ENCODE measurements at regions not wholly inside any gene's neighbourhood (a gene's known extent, or its start where the extent isn't known, plus 50 kb on each side); places are given as distances from the start of the nearest gene placed in this dataset.

DNA sequence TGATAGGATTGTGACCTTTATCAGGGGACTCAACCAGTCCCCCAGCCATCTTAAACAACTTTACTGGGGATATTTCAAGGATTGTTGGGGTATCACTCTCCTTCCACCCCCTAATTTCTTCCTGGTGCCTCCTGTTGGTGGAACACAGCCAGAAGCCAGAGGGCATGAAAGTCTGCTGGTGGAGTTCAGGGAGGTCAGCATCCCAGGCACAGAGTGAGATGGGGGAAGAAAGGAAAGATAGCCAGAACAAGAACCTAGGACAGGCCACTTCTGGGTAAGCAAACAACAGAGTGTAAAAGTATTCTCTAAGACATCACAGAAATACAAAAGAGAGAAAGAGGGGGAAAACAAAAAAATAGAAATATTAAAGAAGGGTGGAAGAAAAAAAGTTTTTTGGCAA is 101.8 kb downstream of the SPRY2 start:
- DNase-seq (ENCODE audit: low read depth, low spot score), result no peak
- TF ChIP-seq, protein P1, sequence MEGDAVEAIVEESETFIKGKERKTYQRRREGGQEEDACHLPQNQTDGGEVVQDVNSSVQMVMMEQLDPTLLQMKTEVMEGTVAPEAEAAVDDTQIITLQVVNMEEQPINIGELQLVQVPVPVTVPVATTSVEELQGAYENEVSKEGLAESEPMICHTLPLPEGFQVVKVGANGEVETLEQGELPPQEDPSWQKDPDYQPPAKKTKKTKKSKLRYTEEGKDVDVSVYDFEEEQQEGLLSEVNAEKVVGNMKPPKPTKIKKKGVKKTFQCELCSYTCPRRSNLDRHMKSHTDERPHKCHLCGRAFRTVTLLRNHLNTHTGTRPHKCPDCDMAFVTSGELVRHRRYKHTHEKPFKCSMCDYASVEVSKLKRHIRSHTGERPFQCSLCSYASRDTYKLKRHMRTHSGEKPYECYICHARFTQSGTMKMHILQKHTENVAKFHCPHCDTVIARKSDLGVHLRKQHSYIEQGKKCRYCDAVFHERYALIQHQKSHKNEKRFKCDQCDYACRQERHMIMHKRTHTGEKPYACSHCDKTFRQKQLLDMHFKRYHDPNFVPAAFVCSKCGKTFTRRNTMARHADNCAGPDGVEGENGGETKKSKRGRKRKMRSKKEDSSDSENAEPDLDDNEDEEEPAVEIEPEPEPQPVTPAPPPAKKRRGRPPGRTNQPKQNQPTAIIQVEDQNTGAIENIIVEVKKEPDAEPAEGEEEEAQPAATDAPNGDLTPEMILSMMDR (IDR thresholded peaks at IDR 0.05; ENCODE audit: low read depth, low read length), result no peak
- in situ Hi-C loops (cut with HindIII; ENCODE audit: low sequenced_read_pairs), result no loop called here
- no peak overlapping the region for H3K4me3 ChIP-seq (ENCODE audit: low read depth, low read length)

DNA sequence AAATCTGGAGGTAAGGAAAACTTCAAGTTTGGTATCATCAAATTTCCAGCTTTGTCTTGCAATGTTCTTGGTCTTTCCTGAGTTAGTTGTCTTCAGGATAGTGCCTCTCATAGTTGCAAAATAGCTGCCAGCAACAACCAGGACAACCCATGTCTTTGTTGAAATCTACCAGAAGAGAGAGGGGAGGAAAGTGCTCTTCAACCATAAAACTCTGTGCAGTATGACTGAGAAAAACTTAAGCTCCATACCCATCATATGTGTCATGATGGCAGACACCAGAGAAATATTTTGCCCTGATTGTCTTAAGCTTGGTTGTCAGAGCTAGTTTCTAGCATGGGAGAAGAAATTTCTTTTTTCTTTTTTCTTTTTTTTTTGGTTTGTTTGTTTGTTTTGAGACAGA is 103.3 kb downstream of the SPRY2 start:
- DNase-seq (ENCODE audit: low read depth, low spot score), result no peak
- TF ChIP-seq, protein P1 (IDR thresholded peaks at IDR 0.05; ENCODE audit: low read depth, low read length), result no peak
- in situ Hi-C loops (cut with HindIII; ENCODE audit: low sequenced_read_pairs), result no loop called here
- no peak overlapping the region for H3K4me3 ChIP-seq (ENCODE audit: low read depth, low read length)

DNA sequence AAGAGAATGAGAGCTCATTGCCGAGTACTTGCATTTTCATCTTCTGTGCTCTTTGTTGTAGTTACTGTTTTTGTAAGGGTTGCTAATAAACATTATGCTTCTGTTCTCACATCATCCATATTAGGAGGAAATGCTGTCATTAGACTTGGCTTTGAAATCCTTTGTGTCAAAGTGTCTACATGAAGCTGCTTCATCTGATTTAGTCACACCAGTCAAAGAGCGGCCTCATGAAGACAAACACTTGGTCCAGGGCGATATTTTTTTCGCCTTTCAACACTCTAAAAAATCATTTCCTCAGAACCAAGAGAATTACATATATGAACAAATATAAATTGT is 105.0 kb downstream of the SPRY2 start:
- TF ChIP-seq, protein P1 (IDR thresholded peaks at IDR 0.05; ENCODE audit: low read depth, low read length), result no peak

DNA sequence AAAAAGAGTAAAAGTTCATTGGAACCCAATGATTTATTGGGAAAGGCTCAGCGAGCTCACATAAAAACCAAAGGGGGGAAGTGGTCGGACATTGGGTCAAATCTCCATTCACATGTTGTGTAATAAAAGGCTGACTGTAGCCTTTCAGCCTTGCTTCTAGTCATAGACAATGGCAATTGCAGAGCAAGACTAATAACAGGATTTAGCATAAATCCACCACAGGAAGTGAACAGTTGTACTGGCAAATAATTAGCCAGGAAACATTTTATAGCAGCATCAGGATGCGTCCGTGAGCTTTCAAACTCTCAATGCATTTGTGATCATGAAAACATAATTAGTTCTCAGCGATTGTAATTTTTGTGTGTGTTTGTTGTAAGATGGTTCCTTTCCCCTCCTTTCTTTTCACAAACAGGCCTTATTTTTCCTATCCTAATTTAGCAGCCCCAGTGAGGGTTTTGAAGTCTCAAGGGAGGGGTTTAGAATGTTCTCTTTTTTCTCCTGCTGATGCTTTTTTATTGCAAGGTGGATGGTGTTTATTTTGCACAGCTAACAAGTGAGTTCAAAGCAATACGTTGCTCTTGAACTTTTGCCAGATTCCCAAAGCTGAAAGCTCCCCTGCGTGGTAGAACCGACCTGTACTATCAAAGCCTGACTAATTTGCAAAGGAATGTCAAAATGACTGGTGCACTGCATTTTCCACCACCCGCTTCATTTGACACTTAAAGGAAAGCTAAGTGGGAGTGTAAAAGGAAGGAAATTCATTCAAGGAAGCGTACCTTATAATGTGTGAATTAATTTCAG is 105.6 kb downstream of the SPRY2 start:
- H3K4me3 ChIP-seq (ENCODE audit: low read depth, low read length), result no peak overlapping the region
- TF ChIP-seq, protein P1 (IDR thresholded peaks at IDR 0.05; ENCODE audit: low read depth, low read length), result no peak
- in situ Hi-C loops (cut with HindIII; ENCODE audit: low sequenced_read_pairs), result no loop called here
- peak; percentile 47 for DNase-seq (ENCODE audit: low read depth, low spot score)

More for the DNA sequence above, 105.0 kb downstream of the SPRY2 start:
- no peak for DNase-seq (ENCODE audit: low read depth, low spot score)
- in situ Hi-C loops (cut with HindIII; ENCODE audit: low sequenced_read_pairs), result no loop called here
- H3K4me3 ChIP-seq (ENCODE audit: low read depth, low read length), result no peak overlapping the region

DNA sequence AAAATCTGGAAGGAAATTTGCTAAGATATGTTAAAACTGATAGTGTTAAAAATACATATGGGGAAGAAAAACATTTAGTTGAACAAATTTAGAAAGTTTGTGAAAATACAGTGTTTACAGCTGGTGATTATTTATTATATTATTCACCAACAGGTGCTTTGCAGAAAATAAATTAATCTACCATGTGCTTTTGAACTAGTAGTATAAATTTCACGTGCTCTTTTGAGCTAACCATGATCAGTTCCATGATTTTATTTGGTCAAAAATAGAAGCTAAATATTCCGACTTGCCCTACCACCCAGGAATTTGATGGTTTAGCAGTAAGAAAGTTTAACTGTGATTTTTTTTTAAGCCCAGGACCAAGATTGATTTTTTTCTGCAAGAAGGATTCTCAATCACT is 113.3 kb downstream of the SPRY2 start:
- in situ Hi-C loops (cut with HindIII; ENCODE audit: low sequenced_read_pairs), result no loop called here
- TF ChIP-seq, protein P1 (IDR thresholded peaks at IDR 0.05; ENCODE audit: low read depth, low read length), result no peak
- no peak overlapping the region for H3K4me3 ChIP-seq (ENCODE audit: low read depth, low read length)
- no peak for DNase-seq (ENCODE audit: low read depth, low spot score)

DNA sequence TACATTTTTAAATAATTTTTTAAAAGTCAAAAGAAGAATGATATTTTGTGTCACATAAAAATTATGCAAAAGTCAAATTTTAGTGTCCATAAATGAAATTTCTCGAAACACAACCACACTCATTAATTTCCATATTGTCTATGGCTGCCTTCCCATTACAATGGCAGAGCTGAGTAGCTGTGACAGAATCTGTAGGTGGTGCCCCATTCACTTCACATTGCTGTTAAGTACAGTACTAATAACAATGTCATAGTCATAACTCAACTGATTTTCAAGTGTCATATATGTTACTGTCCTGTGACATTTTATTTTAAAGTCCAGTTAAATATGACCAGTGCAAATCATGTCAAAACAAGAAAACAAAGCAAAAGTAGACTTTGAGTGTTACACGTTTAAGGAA is 114.3 kb downstream of the SPRY2 start:
- no peak for DNase-seq (ENCODE audit: low read depth, low spot score)
- H3K4me3 ChIP-seq (ENCODE audit: low read depth, low read length), result no peak overlapping the region
- TF ChIP-seq, protein P1 (IDR thresholded peaks at IDR 0.05; ENCODE audit: low read depth, low read length), result no peak
- in situ Hi-C loops (cut with HindIII; ENCODE audit: low sequenced_read_pairs), result no loop called here

All from astrocyte of the spinal cord (primary cell).